Lung (tissue), 11 donors: ENCODE measurements at regions not wholly inside any gene's neighbourhood (a gene's known extent, or its start where the extent isn't known, plus 50 kb on each side); places are given as distances from the start of the nearest gene placed in this dataset.

Experiments used
- ATAC-seq: fragments of 200-7000 bp; cut with Tn5 transposase; one replicate; pipeline ENCODE4 v1.9.1; 2020; ENCODE audit warnings: moderate number of reproducible peaks; ENCODE audit not compliant: insufficient read depth, low FRiP score
- DNase-seq, 3 donors: peaks; one replicate each; pipeline ENCODE4 v3.0.0-alpha.2; 2013 to 2017
- H3K27ac ChIP-seq, 2 donors: one replicate each; pipeline ENCODE4 v1.5.1; 2013; ENCODE audit warnings: mild to moderate bottlenecking in 2 of 2, moderate library complexity in 2 of 2, control low read depth in 1 of 2, inconsistent platforms in 1 of 2, low read depth in 1 of 2, low read length in 1 of 2
- H3K27me3 ChIP-seq, 3 donors: one replicate each; pipeline ENCODE4 v1.5.1; 2013; ENCODE audit warnings: low read length in 2 of 3; ENCODE audit not compliant: control insufficient read depth in 3 of 3, insufficient read depth in 3 of 3
- H3K36me3 ChIP-seq, 4 donors: one replicate each; pipeline ENCODE4 v1.5.1; 2013; ENCODE audit warnings: low read length in 4 of 4, mild to moderate bottlenecking in 1 of 4, moderate library complexity in 1 of 4; ENCODE audit not compliant: control insufficient read depth in 4 of 4, insufficient read depth in 4 of 4
- H3K4me1 ChIP-seq, 5 donors: one replicate each; pipeline ENCODE4 v1.5.1; 2013; ENCODE audit warnings: low read length in 5 of 5, mild to moderate bottlenecking in 2 of 5, moderate library complexity in 1 of 5; ENCODE audit not compliant: control insufficient read depth in 5 of 5, insufficient read depth in 5 of 5
- H3K4me3 ChIP-seq: one replicate; pipeline ENCODE4 v1.5.1; 2013; ENCODE audit warnings: mild to moderate bottlenecking, control low read depth, moderate library complexity
- H3K9ac ChIP-seq, 2 donors: one replicate each; pipeline ENCODE4 v1.5.1; 2013; ENCODE audit warnings: low read length in 2 of 2, control low read depth in 1 of 2; ENCODE audit not compliant: insufficient read depth in 1 of 2
- H3K9me3 ChIP-seq, 4 donors: one replicate each; pipeline ENCODE4 v1.5.1; 2013; ENCODE audit warnings: low read length in 3 of 4, mild to moderate bottlenecking in 1 of 4, moderate library complexity in 1 of 4; ENCODE audit not compliant: control insufficient read depth in 4 of 4, insufficient read depth in 3 of 4
- CTCF ChIP-seq: IDR thresholded peaks from 2 replicates; pipeline ENCODE4 v1.5.1; 2012; ENCODE audit warnings: mild to moderate bottlenecking; ENCODE audit errors: control extremely low read depth, extremely low read depth
- WGBS, 2 donors: extraction: QIAGEN DNeasy Blood & Tissue Kit; methylation state at CpG; one replicate each; pipeline ENCODE4 v1.1.7; 2013; 5-methylcytosine and 5-hydroxymethylcytosine counted together
- donor health status: control.
- donor health status: control.
- donor health status: Bipolar disorder and iron deficiency.
- donor health status: healthy.
- donor health status: DM: yes; HTN: yes; CAD: no.

- no peaks in the 10 kb centered on the region for H3K27me3 ChIP-seq
- peaks cover 0 to 14% (median 5%) of the 10 kb centered on the region in 5 donors for H3K4me1 ChIP-seq
- peak in 1 of 3 donors; percentile 6 for DNase-seq
- no peak for ATAC-seq
- H3K9ac ChIP-seq: no peak overlapping the region
- H3K27ac ChIP-seq: no peak overlapping the region
- H3K4me3 ChIP-seq: no peak overlapping the region
- no peaks in the 10 kb centered on the region for H3K9me3 ChIP-seq
- WGBS, 2 donors: 44 to 62% methylated on average over 2 of the region's 2 CpGs
- no peaks in the 10 kb centered on the region for H3K36me3 ChIP-seq
- no peak for TF ChIP-seq CTCF
Measured at GRCh38 chr7:121604627-121605316, 208.7 kb upstream of the FAM3C start.

DNA sequence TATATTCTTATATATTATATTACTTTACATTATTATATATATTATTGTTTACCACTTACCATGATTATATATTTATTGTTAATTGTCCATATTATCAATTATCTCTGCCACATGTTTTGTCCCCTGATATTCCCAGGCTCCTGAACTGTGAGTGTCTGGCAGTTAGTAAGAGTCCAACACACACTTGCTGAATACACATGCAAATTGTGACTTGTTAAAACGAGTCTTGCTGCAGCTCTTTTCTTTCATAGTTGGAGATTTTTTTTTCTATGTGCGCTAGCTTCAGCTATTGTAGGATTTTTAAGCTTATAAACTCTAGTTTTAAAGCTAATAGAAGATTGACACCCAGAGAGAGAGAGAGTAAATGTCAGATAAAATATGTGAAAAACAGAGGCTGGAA is 207.8 kb upstream of the FAM3C start:
- no peak for TF ChIP-seq CTCF
- H3K4me1 ChIP-seq: peaks cover 0 to 14% (median 5%) of the 10 kb centered on the region in 5 donors
- H3K27me3 ChIP-seq: no peaks in the 10 kb centered on the region
- no peaks in the 10 kb centered on the region for H3K36me3 ChIP-seq
- ATAC-seq (no peak), DNase-seq (no peak)
- 55 to 68% methylated on average over 2 of the region's 2 CpGs for WGBS, 2 donors
- H3K27ac ChIP-seq: no peak overlapping the region
- no peak overlapping the region for H3K9ac ChIP-seq
- no peak overlapping the region for H3K4me3 ChIP-seq
- H3K9me3 ChIP-seq: no peaks in the 10 kb centered on the region

GRCh38 chr7:121599887-121600286 is 203.8 kb upstream of the FAM3C start:
- TF ChIP-seq CTCF: no peak
- H3K27ac ChIP-seq: no peak overlapping the region
- no peak overlapping the region for H3K4me3 ChIP-seq
- DNase-seq (no peak), ATAC-seq (no peak)
- no peaks in the 10 kb centered on the region for H3K27me3 ChIP-seq
- 94 to 95% methylated on average over 1 of the region's 1 CpG for WGBS, 2 donors
- peaks cover 0 to 10% (median 0%) of the 10 kb centered on the region in 5 donors for H3K4me1 ChIP-seq
- no peaks in the 10 kb centered on the region for H3K36me3 ChIP-seq
- no peak overlapping the region for H3K9ac ChIP-seq
- no peaks in the 10 kb centered on the region for H3K9me3 ChIP-seq
